Esophagus muscularis mucosa (tissue), 4 donors: ENCODE measurements at regions not wholly inside any gene's neighbourhood (a gene's known extent, or its start where the extent isn't known, plus 50 kb on each side); places are given as distances from the start of the nearest gene placed in this dataset.

Experiments
- DNase-seq: peaks from one replicate; pipeline ENCODE4 v3.0.0-alpha.2; 2017; ENCODE audit errors: extremely low spot score
- H3K27ac ChIP-seq, 4 donors: fragments of 200-600 bp; sonication (generic); replicated peaks in 1 of 4; 1 replicate in 3 of 4; 2 replicates in 1 of 4; pipeline ENCODE4 v1.5.1; 2016 to 2019; ENCODE audit warnings: mild to moderate bottlenecking in 1 of 4
- H3K27me3 ChIP-seq, 4 donors: fragments of 200-600 bp; sonication (generic); one replicate each; pipeline versions ENCODE4 v1.5.1 to v1.6.0; 2016 to 2019
- H3K36me3 ChIP-seq, 4 donors: fragments of 200-600 bp; sonication (generic); one replicate each; pipeline ENCODE4 v1.5.1; 2016 to 2019
- H3K4me1 ChIP-seq, 4 donors: fragments of 200-600 bp; sonication (generic); one replicate each; pipeline ENCODE4 v1.5.1; 2016 to 2019
- H3K4me3 ChIP-seq, 4 donors: fragments of 200-600 bp; sonication (generic); 1 replicate in 2 of 4; 2 replicates in 2 of 4; pipeline ENCODE4 v1.5.1; 2016 to 2019; ENCODE audit warnings: mild to moderate bottlenecking in 4 of 4, moderate library complexity in 1 of 4
- H3K9me3 ChIP-seq, 4 donors: fragments of 200-600 bp; sonication (generic); 1 replicate in 3 of 4; 2 replicates in 1 of 4; pipeline ENCODE4 v1.5.1; 2016 to 2019
- EP300 ChIP-seq: sonication (generic); formaldehyde crosslinking; IDR thresholded peaks from one replicate; pipeline ENCODE4 v1.6.1; 2017; ENCODE audit warnings: antibody characterized with exemption
- POLR2A ChIP-seq: fragments of 450-650 bp; IDR thresholded peaks from one replicate; pipeline ENCODE4 v1.6.1; 2017; ENCODE audit warnings: antibody characterized with exemption, moderate library complexity, mild to moderate bottlenecking, low read depth
- POLR2AphosphoS5 ChIP-seq, 2 donors: sonication (generic); formaldehyde crosslinking; IDR thresholded peaks; one replicate each; pipeline ENCODE4 v1.6.1; 2017; ENCODE audit warnings: antibody characterized with exemption in 2 of 2
- WGBS: methylation state at CpG from one replicate; pipeline ENCODE4 v1.1.5; 2018; 5-methylcytosine and 5-hydroxymethylcytosine counted together
- intact Hi-C: fragments of 100-400 bp; cut with DNase I; formaldehyde crosslinking; loops from one replicate; pipeline ENCODE4 v1.15.1; 2023
- TF ChIP-seq, protein P1 (sequence below), 3 experiments: fragments of 200-600 bp in 2 of 3; fragments of 450-650 bp in 1 of 3; sonication (generic) in 2 of 3; IDR thresholded peaks; one replicate each; pipeline ENCODE4 v1.5.1; 2017 to 2019; ENCODE audit warnings: antibody characterized with exemption in 3 of 3, mild to moderate bottlenecking in 2 of 3, moderate library complexity in 1 of 3

DNA sequence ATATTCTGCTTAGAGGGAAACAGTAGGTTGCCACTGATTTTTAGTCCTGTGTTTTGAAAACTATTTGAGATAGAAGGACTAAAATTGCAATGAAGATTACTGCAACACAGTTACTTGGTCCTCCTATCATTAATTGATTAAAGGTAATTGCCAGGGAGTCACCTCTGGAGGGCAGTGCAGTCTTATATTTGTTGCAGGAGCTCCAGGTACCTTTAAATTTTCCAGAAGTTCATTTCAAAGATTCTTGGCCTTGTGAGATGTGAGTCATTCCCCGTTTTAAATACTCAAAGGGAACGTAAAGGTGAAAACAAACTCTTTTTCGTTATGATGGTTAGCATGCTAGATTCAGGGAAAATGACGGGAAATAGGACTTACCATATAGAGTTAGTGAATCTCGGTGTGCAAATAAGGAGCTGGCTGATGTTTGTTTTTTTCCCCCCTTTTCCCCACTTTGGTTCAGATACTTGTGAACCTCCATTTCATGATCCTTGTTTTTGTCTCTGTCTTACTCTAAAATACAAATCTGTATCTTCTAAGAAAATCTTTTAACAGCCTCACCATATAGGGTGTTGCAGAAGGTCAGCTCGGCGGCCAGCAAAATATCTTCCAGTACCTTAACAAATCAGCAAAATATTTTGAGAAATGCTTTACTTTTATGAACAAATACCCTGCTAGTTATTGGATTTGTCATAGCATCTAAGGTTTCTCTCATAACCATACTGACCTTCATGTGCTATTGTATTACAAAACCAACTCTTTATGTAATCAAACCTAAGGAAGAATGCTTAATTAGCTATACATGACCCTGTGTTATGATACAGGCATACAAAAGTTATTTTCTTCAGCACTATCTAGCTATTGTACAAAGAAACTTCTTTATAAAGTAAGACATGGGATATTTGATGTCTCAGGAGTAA lies 143.0 kb upstream of the HDAC9 start:
- Histone ChIP-seq H3K27ac (peak overlapping the region; percentile 1 to 28 (median 16)), H3K27me3 (no peaks in the 10 kb centered on the region), H3K4me3 (peak overlapping the region in 2 of 4 donors; percentile 8 to 13), H3K4me1 (peaks cover 0 to 46% (median 27%) of the 10 kb centered on the region in 4 donors), H3K9me3 (no peaks in the 10 kb centered on the region), H3K36me3 (no peaks in the 10 kb centered on the region)
- TF ChIP-seq EP300: no peak
- no peak for TF ChIP-seq POLR2A
- TF ChIP-seq POLR2AphosphoS5 (IDR thresholded peaks at IDR 0.05): no peak
- TF ChIP-seq, protein P1, sequence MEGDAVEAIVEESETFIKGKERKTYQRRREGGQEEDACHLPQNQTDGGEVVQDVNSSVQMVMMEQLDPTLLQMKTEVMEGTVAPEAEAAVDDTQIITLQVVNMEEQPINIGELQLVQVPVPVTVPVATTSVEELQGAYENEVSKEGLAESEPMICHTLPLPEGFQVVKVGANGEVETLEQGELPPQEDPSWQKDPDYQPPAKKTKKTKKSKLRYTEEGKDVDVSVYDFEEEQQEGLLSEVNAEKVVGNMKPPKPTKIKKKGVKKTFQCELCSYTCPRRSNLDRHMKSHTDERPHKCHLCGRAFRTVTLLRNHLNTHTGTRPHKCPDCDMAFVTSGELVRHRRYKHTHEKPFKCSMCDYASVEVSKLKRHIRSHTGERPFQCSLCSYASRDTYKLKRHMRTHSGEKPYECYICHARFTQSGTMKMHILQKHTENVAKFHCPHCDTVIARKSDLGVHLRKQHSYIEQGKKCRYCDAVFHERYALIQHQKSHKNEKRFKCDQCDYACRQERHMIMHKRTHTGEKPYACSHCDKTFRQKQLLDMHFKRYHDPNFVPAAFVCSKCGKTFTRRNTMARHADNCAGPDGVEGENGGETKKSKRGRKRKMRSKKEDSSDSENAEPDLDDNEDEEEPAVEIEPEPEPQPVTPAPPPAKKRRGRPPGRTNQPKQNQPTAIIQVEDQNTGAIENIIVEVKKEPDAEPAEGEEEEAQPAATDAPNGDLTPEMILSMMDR (IDR thresholded peaks at IDR 0.05): peak; percentile 44 to 48 (median 48)
- 47% methylated on average over 7 of the region's 7 CpGs for WGBS
- intact Hi-C loops: loop anchor here (5.0 kb wide), 2 partner anchors 220 to 315 kb away; no protein-coding TSS in a partner anchor
- no peak for DNase-seq

DNA sequence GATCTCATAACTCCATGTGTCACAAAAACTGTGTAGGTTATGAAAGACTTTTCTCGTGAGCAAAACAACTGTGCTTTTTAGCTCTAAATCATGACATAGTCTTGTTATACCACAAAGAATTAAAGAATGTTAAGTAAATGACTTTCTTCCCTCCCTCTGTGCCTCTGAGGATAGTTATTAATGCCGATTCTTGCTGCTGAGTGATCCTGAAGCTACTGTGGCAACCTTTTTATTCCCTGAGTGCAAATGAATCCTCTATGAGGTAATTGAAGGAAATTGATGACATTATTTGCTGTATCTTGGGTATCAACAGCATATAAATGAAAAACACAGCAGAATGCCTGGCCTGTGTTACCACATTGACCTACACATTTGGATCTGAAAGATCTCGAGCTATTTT lies 142.2 kb upstream of the HDAC9 start:
- H3K27me3 ChIP-seq: no peaks in the 10 kb centered on the region
- DNase-seq: no peak
- no peaks in the 10 kb centered on the region for H3K36me3 ChIP-seq
- H3K27ac ChIP-seq: peak overlapping the region in 3 of 4 donors; percentile 7 to 28 (median 18)
- intact Hi-C loops: loop anchor here (5.0 kb wide), 2 partner anchors 219 to 314 kb away; no protein-coding TSS in a partner anchor
- H3K4me3 ChIP-seq: no peak overlapping the region
- TF ChIP-seq POLR2A (no peak), POLR2AphosphoS5 (IDR thresholded peaks at IDR 0.05) (no peak), EP300 (no peak)
- TF ChIP-seq, protein P1 (IDR thresholded peaks at IDR 0.05): no peak
- peaks cover 0 to 46% (median 27%) of the 10 kb centered on the region in 4 donors for H3K4me1 ChIP-seq
- 83% methylated on average over 3 of the region's 3 CpGs for WGBS
- H3K9me3 ChIP-seq: no peaks in the 10 kb centered on the region

DNA sequence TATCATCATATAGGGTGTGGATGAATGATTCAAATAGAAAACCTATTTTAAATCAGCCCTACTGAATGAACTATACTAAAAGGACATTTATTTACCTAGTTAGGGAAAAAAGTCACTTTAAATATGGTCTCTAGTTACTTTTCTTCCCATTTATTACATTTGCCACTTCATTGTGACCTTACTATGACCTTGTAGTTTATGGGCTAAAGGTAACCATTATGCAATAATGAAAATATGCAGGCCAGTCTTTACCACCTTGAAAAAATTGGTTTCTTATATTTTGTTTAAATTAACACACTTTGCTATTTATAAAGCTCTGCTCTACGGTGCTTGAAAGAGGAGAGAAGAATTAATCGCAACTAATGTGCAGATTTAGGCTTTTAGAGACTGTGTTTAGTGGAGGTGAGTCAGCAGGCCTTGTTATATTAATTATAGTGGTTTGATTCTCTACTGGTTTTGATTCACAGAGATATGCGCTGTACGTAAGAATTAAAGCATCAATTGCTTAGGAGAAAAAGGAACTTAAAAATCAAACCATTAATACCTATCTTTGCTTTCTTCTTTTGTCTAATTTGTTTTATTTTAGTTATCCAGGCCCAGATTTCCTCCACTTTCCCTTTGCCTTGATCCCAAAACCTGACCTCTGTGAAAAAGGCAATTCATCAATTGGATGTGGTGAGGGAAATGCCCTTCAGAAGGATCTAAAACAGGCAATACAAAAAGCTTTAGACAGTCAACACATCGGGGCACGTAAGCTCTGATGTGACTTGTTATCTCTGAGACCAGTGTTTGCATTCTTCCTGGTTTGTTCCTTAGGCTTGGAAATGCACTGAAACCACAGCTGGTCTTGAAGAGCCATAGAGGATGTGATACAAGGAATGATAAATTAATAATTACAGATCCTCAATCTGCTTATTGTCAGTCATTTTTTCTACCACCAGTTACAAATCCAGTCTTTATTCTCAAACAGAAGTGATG lies 141.2 kb upstream of the HDAC9 start:
- H3K36me3 ChIP-seq: no peaks in the 10 kb centered on the region
- intact Hi-C loops: loop anchor here (5.0 kb wide), 2 partner anchors 218 to 313 kb away; no protein-coding TSS in a partner anchor
- H3K4me1 ChIP-seq: peaks cover 0 to 46% (median 27%) of the 10 kb centered on the region in 4 donors
- TF ChIP-seq, protein P1 (IDR thresholded peaks at IDR 0.05): no peak
- TF ChIP-seq EP300 (no peak), POLR2A (no peak), POLR2AphosphoS5 (IDR thresholded peaks at IDR 0.05) (no peak)
- H3K9me3 ChIP-seq: no peaks in the 10 kb centered on the region
- DNase-seq: no peak
- 74% methylated on average over 6 of the region's 6 CpGs for WGBS
- no peak overlapping the region for H3K4me3 ChIP-seq
- H3K27me3 ChIP-seq: no peaks in the 10 kb centered on the region
- H3K27ac ChIP-seq: peak overlapping the region in 1 of 4 donors; percentile 3

DNA sequence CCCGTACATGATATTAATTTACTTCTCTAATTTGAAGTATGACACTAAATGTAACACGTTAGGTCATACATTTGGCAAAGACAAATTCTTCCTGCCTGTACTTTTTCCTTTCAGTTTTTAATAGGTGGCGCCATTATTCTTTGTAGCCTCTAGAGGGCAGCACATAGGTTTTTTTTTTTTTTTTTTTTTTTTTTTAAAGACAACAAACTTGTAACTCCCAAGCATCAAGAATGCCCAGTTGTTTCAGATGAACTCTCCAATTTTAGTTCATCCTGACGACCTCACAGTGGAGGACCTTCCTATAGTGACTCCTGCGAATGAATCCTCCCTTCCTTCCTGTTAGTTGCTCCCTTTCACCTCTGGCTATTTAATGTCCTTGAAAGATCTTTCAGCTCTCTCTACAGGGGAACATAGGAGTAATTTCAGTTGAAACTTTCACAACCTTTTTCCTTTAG lies 139.3 kb upstream of the HDAC9 start:
- Histone ChIP-seq H3K4me1 (peaks cover 0 to 46% (median 27%) of the 10 kb centered on the region in 4 donors), H3K27ac (no peak overlapping the region), H3K36me3 (no peaks in the 10 kb centered on the region), H3K27me3 (no peaks in the 10 kb centered on the region), H3K4me3 (peak overlapping the region in 1 of 4 donors; percentile 25), H3K9me3 (no peaks in the 10 kb centered on the region)
- intact Hi-C loops: no loop called here
- TF ChIP-seq POLR2A (no peak), EP300 (no peak), POLR2AphosphoS5 (IDR thresholded peaks at IDR 0.05) (no peak)
- TF ChIP-seq, protein P1 (IDR thresholded peaks at IDR 0.05): peak; percentile 54 to 71 (median 66)
- no peak for DNase-seq
- WGBS: 6% methylated on average over 5 of the region's 5 CpGs
